ENCODE measurements at regions not wholly inside any gene's neighbourhood (a gene's known extent, or its start where the extent isn't known, plus 50 kb on each side); places are given as distances from the start of the nearest gene placed in this dataset.

- TF ChIP-seq CTCF (IDR thresholded peaks at IDR 0.05) (no peak), POLR2AphosphoS5 (IDR thresholded peaks at IDR 0.05; ENCODE audit: low read depth, low read length) (no peak)
These were observed 89.7 kb upstream of the CARD18 start for GRCh38 chr11:105229257-105229656.
